ENCODE measurements at regions not wholly inside any gene's neighbourhood (a gene's known extent, or its start where the extent isn't known, plus 50 kb on each side); places are given as distances from the start of the nearest gene placed in this dataset.
"Not testable (repeated sequence)": the region's sequence is repeated elsewhere in the genome, so short reads cannot be mapped to it uniquely, and the experiment has no call there.

DNA sequence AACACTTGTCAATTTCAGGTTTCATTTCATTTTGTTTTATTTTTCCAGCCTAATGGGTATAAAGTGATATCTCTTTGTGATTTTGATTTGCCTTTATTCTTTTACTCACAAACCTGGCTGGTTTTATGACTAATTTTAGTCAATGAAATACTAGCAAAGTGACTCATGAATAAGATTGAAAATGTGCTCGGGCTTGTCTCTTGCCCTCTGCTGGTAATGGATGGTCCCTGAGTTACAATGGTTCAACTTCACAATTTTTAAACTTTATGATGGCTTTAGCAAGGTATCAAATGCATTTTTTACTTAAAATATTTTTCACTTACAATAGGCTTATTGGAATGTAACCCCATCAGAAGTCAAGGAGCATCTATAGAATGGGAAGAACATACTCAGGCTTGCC is 431.4 kb upstream of the CCNG1 start:
- no peak for DNase-seq

DNA sequence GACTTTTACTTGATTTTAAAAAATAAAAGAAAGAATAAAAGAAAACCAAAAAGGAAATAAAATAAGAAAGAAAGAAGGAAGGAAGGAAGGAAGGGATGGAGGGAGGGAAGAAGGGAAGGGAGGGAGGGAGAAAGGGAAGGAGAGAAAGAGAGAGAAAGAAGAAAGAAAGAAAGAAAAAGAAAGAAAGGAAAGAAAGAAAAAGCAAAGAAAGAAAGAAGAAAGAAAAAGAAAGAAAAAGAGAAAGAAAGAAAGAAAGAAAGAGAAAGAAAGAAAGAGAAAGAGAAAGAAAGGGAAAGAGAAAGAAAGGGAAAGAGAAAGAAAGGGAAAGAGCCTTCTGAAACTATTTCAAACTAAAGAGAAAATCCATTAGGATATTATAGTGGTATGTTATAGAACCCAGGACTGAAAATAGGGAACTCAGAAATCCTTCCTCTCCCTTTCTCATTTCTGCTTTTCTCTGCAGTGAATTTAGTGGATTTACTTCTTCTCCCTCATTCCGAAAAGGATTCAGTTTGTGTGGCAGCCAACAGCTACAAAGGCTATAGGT is 414.7 kb upstream of the CCNG1 start:
- DNase-seq = no peak

DNA sequence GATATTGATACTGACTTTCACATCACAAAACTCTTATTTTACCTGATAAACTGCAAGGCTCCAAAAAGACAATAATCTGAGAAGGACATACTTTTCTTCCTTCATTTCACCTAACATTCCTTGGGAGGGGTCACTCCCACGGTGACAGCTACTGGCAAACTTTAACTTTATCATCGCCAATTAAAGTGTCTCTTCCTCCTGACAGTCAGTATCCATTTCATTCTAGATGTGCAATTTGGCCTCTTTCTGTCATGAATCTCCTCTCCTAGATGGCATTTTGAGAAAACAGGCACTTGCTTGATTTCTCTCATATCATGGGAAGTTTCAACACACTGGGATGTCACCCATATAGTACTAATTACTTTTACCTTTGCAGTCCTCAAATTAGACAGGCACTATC is 413.5 kb upstream of the CCNG1 start:
- no peak for DNase-seq

DNA sequence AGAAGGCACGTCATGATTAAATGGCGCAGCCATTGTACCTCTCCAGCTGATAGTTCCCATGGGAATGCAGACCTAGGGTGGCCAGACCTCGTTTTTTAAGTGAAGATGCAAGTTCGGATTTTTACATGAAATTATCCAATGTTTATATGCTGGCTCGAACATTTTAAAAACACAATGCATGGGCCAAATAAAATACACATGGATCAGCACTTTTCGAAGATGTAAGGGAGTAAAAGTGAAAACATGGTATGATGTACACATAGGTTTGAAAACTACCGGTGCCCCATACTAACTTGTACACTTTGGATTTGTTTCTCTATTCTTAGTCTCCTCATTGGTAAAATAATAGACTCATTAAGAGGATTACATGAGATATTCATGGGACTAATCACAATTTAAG is 412.5 kb upstream of the CCNG1 start:
- no peak for DNase-seq

DNA sequence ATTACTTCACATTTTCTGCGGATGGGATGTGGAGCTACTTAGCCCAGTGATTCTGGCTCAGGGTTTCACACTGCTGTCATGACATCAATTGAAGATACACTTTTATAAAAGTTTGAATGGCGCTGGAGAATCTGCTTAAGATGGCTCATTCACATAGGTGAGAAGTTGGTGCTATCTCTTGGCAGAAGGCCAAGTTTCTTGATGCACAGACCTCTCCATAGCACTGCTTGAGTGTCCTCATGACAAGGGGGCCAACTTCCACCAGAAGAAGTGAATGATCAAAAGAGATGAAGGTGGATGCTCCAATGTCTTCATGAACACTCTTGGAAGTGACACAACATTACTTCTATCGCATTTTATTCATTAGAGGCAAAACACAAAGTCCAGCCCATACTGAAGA is 403.7 kb upstream of the CCNG1 start:
- no peak for DNase-seq

DNA sequence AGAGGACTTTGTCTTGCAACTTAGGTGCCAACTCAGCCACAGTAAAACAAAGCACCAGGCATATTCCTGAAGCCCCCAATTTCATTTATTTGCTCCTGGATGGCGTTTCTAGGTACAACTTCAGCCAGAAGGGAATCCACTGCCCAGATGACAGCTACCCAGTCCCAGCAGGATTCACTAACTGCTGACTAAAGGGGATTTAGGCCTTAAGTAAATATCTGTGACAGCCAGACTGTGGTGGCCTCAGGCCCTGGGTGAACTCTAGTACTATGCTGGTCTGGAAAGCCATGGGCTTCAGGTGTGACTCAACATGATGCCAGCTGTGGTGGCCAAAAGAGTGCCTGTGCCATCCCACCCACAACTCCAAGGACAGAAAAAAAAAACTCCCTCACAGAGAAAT is 396.1 kb upstream of the CCNG1 start:
- no peak for DNase-seq

DNA sequence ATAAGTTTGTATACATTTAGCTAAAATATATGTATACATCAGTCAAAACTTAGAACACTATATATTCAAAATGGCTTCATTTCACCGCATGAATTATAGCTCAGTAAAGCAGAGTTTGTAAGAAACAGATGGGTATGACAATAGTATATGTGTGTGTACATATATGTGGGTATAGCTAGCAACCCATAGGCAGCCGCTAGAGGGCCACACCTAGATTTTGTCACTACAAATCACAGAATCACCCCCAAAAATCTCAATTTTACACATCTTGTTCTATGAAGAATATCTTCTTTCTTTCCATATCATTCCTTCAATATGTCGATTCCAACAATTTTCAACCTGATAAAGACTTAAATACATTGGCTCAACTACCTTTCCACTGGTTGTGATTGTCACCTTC is 357.8 kb upstream of the CCNG1 start:
- DNase-seq = no peak

DNA sequence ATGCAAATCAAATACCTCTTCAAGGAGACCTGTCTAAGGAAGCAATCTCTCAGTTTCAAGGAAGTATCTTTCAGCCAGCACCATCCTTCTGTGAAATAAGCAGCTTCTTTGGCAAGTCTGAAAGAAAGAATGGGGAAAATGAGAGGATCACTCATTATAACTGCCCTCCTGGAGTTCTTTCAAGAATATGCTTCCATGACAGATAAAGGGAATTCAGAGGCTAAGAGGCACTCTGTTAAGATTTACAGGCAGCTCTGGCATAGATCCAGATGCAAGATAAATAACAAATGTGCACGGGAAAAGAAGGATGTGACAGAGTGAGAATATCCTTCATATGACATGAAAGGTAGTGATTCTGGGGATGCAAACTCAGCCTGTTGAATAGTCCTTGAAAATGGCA is 348.2 kb upstream of the CCNG1 start:
- no peak for DNase-seq

DNA sequence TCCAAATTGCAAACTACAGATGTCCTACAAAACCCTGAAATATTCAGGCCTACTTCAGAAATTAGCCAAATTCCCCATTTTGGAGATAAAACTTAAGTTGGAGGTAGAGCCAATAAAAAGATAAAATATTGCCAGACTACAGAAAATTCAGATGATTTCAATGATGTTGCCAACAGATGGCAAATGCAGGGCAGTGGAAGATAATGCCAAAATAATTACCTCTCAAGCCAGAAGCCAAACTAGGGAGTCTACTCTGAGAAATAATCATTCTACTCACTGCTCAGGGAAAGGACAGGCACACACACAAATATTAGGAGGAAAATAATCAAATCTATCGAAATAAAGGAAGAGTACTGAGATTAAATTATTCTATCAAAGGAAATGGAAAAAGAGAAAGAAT is 347.5 kb upstream of the CCNG1 start:
- no peak for DNase-seq

DNA sequence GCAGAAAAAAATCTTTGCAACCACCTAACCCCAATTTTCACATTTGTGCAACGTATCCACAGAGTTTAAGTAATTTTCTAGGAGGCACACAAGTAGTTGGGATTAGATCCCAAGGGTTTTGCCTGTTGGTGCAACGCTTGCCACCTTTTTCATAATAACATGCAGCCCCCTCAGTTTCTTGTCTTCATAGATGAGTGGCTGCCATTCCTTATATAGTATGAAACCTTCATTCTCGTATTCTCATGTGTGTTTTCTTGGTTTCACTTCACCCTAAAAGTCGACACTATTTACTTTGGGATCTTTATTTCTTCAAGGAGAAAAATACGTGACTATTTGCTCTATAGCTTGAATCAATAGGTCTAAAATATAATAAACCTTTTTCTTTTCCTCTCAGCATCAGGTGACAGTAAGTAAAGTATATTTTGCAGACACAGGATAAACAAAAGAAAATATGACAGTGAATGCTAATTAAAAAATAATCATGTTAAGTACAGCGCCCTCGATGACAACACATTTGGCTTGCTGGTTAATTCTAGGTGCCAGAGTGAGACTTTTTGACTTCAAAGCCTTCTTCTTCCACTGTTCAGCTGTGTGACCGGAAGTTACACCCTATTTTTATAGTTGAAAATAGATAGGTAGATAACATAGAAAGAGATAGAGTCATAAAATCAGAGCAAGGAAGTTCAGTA is 342.8 kb upstream of the CCNG1 start:
- DNase-seq = no peak

DNA sequence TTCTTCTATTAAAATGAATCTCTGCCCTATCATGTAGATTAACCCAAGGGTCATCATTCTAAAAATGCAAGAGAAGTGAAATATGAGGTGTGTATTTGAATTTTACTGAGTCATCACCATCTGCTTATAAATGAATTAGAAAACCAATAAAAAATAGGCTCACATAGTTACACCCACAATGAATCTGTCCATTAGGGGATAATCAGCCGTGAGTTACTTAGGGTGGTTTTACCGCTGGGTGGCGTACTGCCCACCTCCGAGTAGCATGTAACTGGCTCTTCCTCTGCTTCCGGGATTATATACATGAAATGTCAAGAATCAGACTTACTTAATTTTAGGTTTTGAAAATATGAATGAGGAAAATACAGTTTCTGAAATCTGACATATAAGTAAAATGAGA is 332.9 kb upstream of the CCNG1 start:
- DNase-seq = no peak

DNA sequence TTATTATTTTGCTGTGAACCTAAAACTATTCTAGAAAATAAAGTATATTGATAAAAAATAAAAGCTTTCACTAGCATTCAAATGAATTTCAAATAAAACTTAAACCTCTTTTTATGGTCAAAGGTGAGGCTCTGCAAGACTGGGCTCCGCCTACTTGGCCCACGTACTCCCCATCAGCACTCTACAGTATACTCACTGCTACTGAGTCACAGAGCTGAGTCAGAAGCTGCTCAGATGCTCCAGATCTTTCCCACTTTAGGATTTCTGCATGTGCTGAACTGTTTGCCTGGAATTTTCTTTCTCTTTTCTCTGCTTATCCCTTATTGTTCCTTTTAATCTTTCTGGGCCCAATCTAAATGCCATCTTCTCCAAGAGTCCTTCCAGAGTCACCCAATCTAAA is 331.9 kb upstream of the CCNG1 start:
- no peak for DNase-seq

DNA sequence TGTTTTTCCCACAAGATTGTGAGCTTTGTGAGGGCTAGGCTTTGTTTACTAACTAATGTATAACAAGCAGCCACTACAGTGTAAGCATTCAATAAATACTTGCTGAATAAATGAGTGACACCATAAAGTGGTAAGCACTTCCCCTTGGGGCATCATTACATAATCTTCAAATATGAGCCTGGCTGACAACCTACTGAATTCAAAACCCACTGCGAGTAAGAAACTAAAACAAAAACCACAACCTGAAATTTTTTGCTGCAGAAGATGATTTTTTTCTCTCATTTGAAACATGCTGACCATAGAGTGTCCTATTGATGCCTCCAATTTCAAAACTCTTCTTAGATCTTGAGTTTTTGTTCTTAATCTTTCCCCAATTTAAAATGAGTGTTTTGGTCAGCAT is 331.3 kb upstream of the CCNG1 start:
- DNase-seq = no peak

DNA sequence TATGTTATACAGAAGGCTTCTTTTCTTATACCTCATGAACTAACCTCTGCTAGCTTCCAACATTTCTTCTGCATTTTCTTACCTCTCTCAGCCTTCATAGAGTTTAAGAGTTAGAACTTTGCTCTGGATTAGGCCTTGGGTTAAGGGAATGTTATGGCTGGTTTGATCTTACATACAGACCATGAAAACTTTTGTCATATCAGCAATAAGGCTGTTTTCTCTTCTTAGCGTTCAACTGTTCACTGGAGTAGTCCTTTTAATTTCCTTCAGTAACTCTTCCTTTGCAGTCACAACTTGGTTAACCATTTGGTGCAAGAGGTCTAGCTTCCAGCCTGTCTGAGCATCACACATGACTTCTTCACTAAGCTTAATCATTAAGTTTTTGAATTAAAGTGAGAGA is 329.0 kb upstream of the CCNG1 start:
- DNase-seq = no peak

DNA sequence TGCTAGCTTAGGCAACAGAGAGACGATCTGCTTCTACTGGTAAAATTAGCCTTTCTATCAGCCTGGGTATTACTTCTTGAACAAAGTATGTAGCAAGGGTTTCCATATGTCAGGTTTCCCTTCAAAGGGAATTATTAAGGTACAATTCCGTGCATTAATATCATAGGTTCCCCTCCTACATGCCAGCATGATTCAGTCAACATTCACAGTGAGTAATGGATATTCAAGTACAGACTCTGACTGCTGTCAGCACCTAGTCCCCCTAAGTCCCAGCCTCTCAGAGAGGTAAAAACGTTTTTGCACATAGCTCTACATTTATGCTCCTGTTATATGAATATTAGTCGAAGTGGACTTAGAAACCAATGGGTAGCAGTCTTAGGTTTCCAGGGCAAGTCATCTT is 322.4 kb upstream of the CCNG1 start:
- no peak for DNase-seq

DNA sequence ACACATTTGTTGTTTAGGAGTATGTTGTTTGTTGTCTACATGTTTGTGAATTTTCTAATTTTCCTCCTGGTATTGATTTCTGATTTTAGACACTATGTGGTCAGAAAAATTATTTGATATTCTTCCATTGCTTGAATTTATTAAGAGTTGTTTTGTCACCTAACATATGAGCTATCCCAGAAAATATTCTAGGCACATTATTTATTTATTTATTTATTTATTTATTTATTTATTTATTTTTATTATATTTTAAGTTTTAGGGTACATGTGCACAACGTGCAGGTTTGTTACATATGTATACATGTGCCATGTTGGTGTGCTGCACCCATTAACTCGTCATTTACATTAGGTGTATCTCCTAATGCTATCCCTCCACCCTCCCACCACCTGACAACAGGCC is 320.8 kb upstream of the CCNG1 start:
- not testable (repeated sequence) for DNase-seq

DNA sequence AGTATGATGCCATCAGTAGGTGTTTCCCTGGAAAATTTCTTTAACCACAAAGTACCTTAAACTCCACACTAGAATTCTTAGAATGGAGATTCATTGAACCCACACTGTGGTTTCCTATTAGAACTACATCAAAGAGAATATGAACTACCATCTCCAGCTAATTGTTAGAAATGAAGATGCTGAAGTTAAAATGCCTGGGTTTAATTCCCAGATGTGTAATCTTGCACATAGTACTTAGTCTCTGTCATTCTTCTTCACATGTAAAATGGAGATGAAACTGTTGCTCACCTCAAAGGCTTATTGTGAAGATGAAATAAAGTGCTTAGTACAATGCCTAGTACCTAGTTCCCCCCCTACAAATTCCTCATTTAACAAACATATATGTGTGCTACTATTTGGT is 303.3 kb upstream of the CCNG1 start:
- no peak for DNase-seq

DNA sequence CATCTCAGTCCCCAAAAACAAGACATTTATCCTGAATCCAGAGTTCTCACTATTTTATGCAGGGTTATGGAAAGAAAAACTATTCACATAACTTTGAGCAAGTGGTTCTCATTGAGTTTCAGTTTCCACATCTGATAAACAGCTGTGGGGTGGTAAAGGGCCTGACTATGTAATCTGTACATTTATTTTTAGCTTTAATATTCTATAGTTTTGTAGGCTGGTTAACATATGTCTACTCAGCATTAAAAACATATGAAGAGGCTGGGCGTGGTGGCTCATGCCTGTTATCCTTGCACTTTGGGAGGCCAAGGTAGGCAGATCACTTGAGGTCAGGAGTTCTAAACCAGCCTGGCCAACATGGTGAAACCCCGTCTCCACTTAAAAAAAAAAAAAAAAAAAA is 301.5 kb upstream of the CCNG1 start:
- no peak for DNase-seq

DNA sequence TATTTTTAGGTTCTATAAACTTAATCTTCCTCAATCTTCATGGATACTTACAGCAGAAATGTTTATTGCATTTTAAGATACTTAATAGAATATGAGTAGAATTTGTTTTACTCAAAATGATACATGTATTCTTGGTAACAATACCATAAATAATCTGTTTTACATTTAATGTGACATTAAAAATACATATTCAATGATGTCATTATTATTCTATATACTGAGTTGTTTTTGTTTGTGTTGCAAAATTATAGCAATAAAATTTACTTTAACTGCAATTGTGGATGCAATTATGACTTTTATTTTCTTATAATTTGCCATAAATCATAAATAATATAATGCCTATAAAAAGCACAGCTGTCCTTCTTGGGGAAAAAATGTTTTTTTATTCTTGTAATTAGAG is 275.9 kb upstream of the CCNG1 start:
- no peak for DNase-seq

DNA sequence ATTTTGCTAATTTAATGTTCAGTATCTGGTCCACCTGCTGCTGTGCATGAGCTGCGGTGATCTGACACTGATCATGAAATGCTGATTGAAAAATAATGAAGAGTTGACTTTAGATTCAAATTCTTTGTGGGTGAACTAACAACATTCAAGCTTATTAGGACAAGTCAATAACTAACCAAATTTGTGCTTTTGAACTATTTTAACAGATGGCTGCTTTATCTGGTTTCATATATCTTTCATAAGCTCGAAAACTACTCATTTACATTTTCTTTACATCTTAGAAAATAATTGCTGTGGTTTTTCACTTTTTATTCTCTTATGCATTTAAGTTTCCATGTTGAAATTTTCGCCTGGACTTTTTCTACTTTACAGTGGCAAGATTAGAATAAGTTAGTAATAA is 274.8 kb upstream of the CCNG1 start:
- no peak for DNase-seq

DNA sequence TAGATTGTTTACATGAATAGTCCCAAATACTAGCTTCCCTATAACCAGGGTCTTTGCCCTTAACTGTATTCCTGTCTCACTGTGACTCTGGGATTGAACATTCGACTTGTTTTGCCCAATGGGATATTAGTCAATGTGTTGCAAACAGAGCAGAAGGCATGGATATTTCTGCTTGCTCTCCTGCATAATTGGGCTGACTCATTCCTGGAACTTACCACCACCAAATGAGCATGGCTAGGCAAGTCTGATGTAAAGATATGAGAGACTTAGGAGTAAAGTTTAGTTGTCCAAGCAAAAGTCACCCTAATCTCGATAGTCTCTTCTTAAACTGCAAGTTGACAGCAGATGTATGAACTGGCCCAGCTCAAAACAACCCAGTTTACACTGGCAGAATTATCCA is 273.5 kb upstream of the CCNG1 start:
- no peak for DNase-seq

DNA sequence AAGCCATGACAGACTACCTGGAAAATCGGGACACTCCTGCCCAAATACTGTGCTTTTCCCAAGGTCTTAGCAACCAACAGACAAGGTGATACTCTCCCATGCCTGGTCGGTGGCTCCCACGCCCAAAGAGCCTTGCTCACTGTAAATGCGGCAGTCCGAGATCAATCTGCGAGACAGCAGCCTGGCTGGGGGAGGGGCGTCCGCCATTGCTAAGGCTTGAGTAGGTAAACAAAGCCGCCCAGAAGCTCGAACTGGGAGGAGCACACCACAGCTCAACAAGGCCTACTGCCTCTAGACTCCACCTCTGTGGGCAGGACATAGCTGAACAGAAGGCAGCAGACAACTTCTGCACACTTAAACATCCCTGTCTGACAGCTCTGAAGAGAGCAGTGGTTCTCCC is 272.1 kb upstream of the CCNG1 start:
- no peak for DNase-seq

DNA sequence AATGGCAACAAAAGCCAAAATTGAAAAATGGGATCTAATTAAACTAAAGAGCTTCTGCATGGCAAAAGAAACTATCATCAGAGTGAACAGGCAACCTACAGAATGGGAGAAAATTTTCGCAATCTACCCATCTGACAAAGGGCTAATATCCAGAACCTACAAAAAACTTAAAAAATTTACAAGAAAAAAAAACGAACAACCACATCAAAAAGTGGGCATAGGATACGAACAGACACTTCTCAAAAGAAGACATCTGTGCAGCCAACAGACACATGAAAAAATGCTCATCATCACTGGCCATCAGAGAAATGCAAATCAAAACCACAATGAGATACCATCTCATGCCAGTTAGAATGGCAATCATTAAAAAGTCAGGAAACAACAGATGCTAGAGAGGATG is 267.2 kb upstream of the CCNG1 start:
- not testable (repeated sequence) for DNase-seq

DNA sequence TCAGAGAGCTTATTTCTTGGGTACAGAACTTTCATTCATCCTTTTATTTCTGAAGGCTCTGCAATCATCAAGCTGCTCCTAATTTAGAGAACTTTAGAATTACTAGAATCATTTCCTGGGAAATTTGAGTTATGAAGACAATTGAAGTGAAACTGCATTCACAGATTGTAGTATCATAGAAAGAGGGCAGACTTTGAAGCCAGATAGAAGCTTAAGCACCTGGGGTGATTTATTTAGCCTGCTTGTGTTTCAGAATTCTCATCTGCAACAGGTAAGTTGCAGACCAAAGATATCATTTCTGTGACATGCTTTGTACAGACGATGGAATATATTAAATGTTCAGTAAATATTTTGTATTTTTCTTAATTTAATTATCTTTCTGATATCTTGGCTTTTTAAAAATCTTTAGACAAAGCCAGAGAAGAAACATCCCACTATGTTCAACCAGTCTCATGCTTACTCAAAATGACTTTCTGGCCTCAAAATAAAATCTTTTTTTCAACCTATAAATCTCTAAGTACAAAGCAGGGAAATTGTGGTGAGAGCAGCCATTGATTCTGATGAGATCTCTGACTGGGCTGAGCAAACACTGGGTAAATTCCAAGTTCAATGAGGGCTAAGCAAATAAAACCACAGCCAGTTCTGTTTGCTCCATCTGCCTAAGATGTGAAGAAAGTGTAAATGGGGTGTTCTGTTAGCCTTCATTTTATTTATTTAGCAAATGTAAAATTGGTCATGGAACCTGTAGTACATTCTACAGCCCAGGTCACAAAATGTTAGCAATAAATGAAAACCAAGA is 264.7 kb upstream of the CCNG1 start:
- no peak for DNase-seq

DNA sequence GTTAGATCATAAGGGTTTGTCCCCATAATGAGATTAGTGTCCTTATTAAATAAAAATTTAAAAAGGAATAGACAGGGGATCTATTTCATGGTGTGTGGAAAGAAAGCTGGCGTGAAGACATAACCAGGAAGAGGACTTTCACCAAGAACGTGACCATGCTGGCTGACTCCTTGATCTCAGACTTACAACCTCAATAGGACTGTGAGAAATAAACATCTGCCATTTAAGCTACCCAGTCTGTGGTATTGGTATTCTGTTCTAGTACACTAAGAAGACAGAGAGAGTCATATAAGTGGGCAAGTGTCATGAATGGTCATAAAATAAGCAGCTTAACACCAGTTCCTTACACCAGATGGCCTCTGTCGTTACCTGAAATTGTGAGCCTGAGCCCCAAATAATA is 259.4 kb upstream of the CCNG1 start:
- DNase-seq = no peak
